HEK293 (cell line): ENCODE measurements at regions not wholly inside any gene's neighbourhood (a gene's known extent, or its start where the extent isn't known, plus 50 kb on each side); places are given as distances from the start of the nearest gene placed in this dataset.

Experiments
- CTCF ChIA-PET: fragments of 350-600 bp; formaldehyde crosslinking; extraction: SDS; loops from one replicate; lab custom pipeline; 2021; ENCODE audit warnings: antibody characterized with exemption; lab: Yijun Ruan, JAX
- POLR2A ChIA-PET: fragments of 300-600 bp; formaldehyde crosslinking; extraction: SDS; loops from one replicate; lab custom pipeline; 2020; ENCODE audit warnings: antibody characterized with exemption, inconsistent platforms; lab: Yijun Ruan, JAX
- H3K27ac ChIP-seq: fragments of 200-500 bp; sonication (Bioruptor generic); 2 replicates; pipeline ENCODE4 v1.5.1; 2014; ENCODE audit warnings: low read depth, low read length, control low read depth, inconsistent platforms; ENCODE audit errors: extremely low read depth
- H3K36me3 ChIP-seq, 2 experiments: fragments of 200-500 bp in 1 of 2; sonication (Bioruptor generic) in 1 of 2; 1 replicate in 1 of 2; 2 replicates in 1 of 2; pipeline ENCODE4 v1.5.1; 2014 to 2017; ENCODE audit warnings: inconsistent platforms in 2 of 2, low read length in 2 of 2; ENCODE audit not compliant: control insufficient read depth in 2 of 2, insufficient read depth in 1 of 2
- H3K4me1 ChIP-seq: fragments of 200-500 bp; sonication (Bioruptor generic); 2 replicates; pipeline ENCODE4 v1.5.1; 2014; ENCODE audit warnings: mild to moderate bottlenecking, low read length, inconsistent platforms; ENCODE audit not compliant: control insufficient read depth, insufficient read depth
- H3K4me3 ChIP-seq: 2 replicates; pipeline ENCODE4 v1.5.1; 2011; ENCODE audit warnings: low read depth, mild to moderate bottlenecking, control low read depth, low read length, moderate library complexity
- H3K9me3 ChIP-seq: fragments of 200-500 bp; sonication (Bioruptor generic); 2 replicates; pipeline ENCODE4 v1.5.1; 2014; ENCODE audit warnings: low read depth, low read length, inconsistent platforms; ENCODE audit not compliant: control insufficient read depth, insufficient read depth
- MEIS1 ChIP-seq: sonication (generic); formaldehyde crosslinking; IDR thresholded peaks from 2 replicates; pipeline ENCODE4 v1.8.1; 2022; ENCODE audit warnings: missing genetic modification reagents, mild to moderate bottlenecking, borderline replicate concordance
- PRDM2 ChIP-seq: fragments of 450-650 bp; formaldehyde crosslinking; IDR thresholded peaks from 2 replicates; pipeline ENCODE4 v1.5.1; 2016; ENCODE audit warnings: missing biosample characterization, missing genetic modification characterization, borderline replicate concordance
- REST ChIP-seq: fragments of 450-650 bp; formaldehyde crosslinking; IDR thresholded peaks from 2 replicates; pipeline ENCODE4 v1.5.1; 2016; ENCODE audit warnings: missing biosample characterization, missing genetic modification characterization
- TCF7L2 ChIP-seq: IDR thresholded peaks from 2 replicates; pipeline ENCODE4 v1.6.1; 2011; ENCODE audit warnings: low read depth, mild to moderate bottlenecking, inconsistent platforms, low read length, moderate library complexity, borderline replicate concordance
- ZBTB21 ChIP-seq: fragments of 450-650 bp; formaldehyde crosslinking; IDR thresholded peaks from 2 replicates; pipeline ENCODE4 v1.5.1; 2017; ENCODE audit warnings: missing biosample characterization, missing genetic modification characterization
- ZBTB7A ChIP-seq: fragments of 450-650 bp; formaldehyde crosslinking; IDR thresholded peaks from 2 replicates; pipeline ENCODE4 v1.5.1; 2016; ENCODE audit warnings: low read depth, missing biosample characterization, missing genetic modification characterization
- ZNF132 ChIP-seq: fragments of 450-650 bp; formaldehyde crosslinking; IDR thresholded peaks from 2 replicates; pipeline ENCODE4 v1.5.1; 2017; ENCODE audit warnings: missing biosample characterization, missing genetic modification characterization, borderline replicate concordance
- ZNF140 ChIP-seq: fragments of 450-650 bp; formaldehyde crosslinking; IDR thresholded peaks from 2 replicates; pipeline ENCODE4 v1.5.1; 2016; ENCODE audit warnings: missing biosample characterization, missing genetic modification characterization
- ZNF184 ChIP-seq: fragments of 450-650 bp; IDR thresholded peaks from 2 replicates; pipeline ENCODE4 v1.5.1; 2018; ENCODE audit warnings: missing biosample characterization, mild to moderate bottlenecking, missing genetic modification characterization
- ZNF473 ChIP-seq: fragments of 450-650 bp; formaldehyde crosslinking; IDR thresholded peaks from 2 replicates; pipeline ENCODE4 v1.5.1; 2017; ENCODE audit warnings: missing biosample characterization, missing genetic modification characterization
- ZNF488 ChIP-seq: fragments of 450-650 bp; formaldehyde crosslinking; IDR thresholded peaks from 2 replicates; pipeline ENCODE4 v1.5.1; 2016; ENCODE audit warnings: missing biosample characterization, missing genetic modification characterization
- ZNF521 ChIP-seq: fragments of 450-650 bp; formaldehyde crosslinking; IDR thresholded peaks from 2 replicates; pipeline ENCODE4 v1.5.1; 2017; ENCODE audit warnings: missing biosample characterization, mild to moderate bottlenecking, missing genetic modification characterization
- ZNF529 ChIP-seq: fragments of 450-650 bp; formaldehyde crosslinking; IDR thresholded peaks from 2 replicates; pipeline ENCODE4 v1.5.1; 2017; ENCODE audit warnings: missing genetic modification characterization, missing biosample characterization; ENCODE audit not compliant: insufficient replicate concordance
- ZNF530 ChIP-seq: fragments of 450-650 bp; formaldehyde crosslinking; IDR thresholded peaks from 2 replicates; pipeline ENCODE4 v1.5.1; 2016; ENCODE audit warnings: low read depth, missing biosample characterization, missing genetic modification characterization
- ZNF544 ChIP-seq: fragments of 450-650 bp; formaldehyde crosslinking; IDR thresholded peaks from 2 replicates; pipeline ENCODE4 v1.5.0; 2017; ENCODE audit warnings: missing biosample characterization, missing genetic modification characterization
- ZNF558 ChIP-seq: fragments of 450-650 bp; formaldehyde crosslinking; IDR thresholded peaks from 2 replicates; pipeline ENCODE4 v1.5.1; 2016; ENCODE audit warnings: missing biosample characterization, missing genetic modification characterization
- ZNF585B ChIP-seq: fragments of 450-650 bp; formaldehyde crosslinking; IDR thresholded peaks from 2 replicates; pipeline ENCODE4 v1.5.1; 2016; ENCODE audit warnings: missing biosample characterization, missing genetic modification characterization
- ZNF645 ChIP-seq: fragments of 450-650 bp; formaldehyde crosslinking; IDR thresholded peaks from 2 replicates; pipeline ENCODE4; 2016; ENCODE audit warnings: missing biosample characterization, missing genetic modification characterization
- ZNF704 ChIP-seq: fragments of 450-650 bp; formaldehyde crosslinking; IDR thresholded peaks from 2 replicates; pipeline ENCODE4 v1.5.1; 2016; ENCODE audit warnings: missing biosample characterization, missing genetic modification characterization
- ZXDB ChIP-seq: fragments of 450-650 bp; formaldehyde crosslinking; IDR thresholded peaks from 2 replicates; pipeline ENCODE4 v1.5.1; 2016; ENCODE audit warnings: missing biosample characterization, missing genetic modification characterization

GRCh38 chr3:38949994-38950393 is 101.8 kb downstream of the SCN11A start:
- POLR2A ChIA-PET: no interaction called here
- Histone ChIP-seq H3K4me3 (no peak overlapping the region), H3K27ac (no peak overlapping the region), H3K9me3 (no peaks in the 10 kb centered on the region), H3K36me3 (no peaks in the 10 kb centered on the region), H3K4me1 (no peaks in the 10 kb centered on the region)
- CTCF ChIA-PET: no interaction called here
- TF ChIP-seq ZNF140 (tag by site-specific recombination): no peak
- no peak for TF ChIP-seq ZNF585B
- TF ChIP-seq ZNF645 (tag by site-specific recombination): no peak
- TF ChIP-seq ZNF530 (tag by site-specific recombination): no peak

- Histone ChIP-seq H3K9me3 (no peaks in the 10 kb centered on the region), H3K36me3 (no peaks in the 10 kb centered on the region), H3K27ac (no peak overlapping the region), H3K4me1 (no peaks in the 10 kb centered on the region), H3K4me3 (no peak overlapping the region)
- TF ChIP-seq ZBTB7A (no peak), ZNF132 (tag by site-specific recombination) (no peak), ZNF488 (tag by site-specific recombination) (no peak)
- CTCF ChIA-PET: no interaction called here
- POLR2A ChIA-PET: no interaction called here
Measured at GRCh38 chr3:38940394-38940793, 111.3 kb downstream of the SCN11A start.

- H3K4me1 ChIP-seq: no peaks in the 10 kb centered on the region
- POLR2A ChIA-PET: no interaction called here
- H3K4me3 ChIP-seq: no peak overlapping the region
- H3K36me3 ChIP-seq: no peaks in the 10 kb centered on the region
- H3K27ac ChIP-seq: no peak overlapping the region
- H3K9me3 ChIP-seq: no peaks in the 10 kb centered on the region
- CTCF ChIA-PET: no interaction called here
- no peak for TF ChIP-seq ZNF521 (tag by site-specific recombination)
- TF ChIP-seq ZNF473 (tag by site-specific recombination): no peak
- TF ChIP-seq REST (tag by site-specific recombination): no peak
- no peak for TF ChIP-seq ZNF558 (tag by site-specific recombination)
- no peak for TF ChIP-seq TCF7L2
- no peak for TF ChIP-seq ZNF704 (tag by site-specific recombination)
- TF ChIP-seq ZNF529: no peak
- TF ChIP-seq MEIS1 (CRISPR knock-in tag): no peak
- no peak for TF ChIP-seq ZNF184
- TF ChIP-seq PRDM2 (tag by site-specific recombination): no peak
- no peak for TF ChIP-seq ZXDB (tag by site-specific recombination)
- no peak for TF ChIP-seq ZNF544 (tag by site-specific recombination)
- TF ChIP-seq ZBTB21 (tag by site-specific recombination): no peak
Measured at GRCh38 chr3:38925351-38925750, 109.3 kb upstream of the SCN10A start.
